ENCODE measurements at regions not wholly inside any gene's neighbourhood (a gene's known extent, or its start where the extent isn't known, plus 50 kb on each side); places are given as distances from the start of the nearest gene placed in this dataset.
"Not testable (repeated sequence)": the region's sequence is repeated elsewhere in the genome, so short reads cannot be mapped to it uniquely, and the experiment has no call there.

DNA sequence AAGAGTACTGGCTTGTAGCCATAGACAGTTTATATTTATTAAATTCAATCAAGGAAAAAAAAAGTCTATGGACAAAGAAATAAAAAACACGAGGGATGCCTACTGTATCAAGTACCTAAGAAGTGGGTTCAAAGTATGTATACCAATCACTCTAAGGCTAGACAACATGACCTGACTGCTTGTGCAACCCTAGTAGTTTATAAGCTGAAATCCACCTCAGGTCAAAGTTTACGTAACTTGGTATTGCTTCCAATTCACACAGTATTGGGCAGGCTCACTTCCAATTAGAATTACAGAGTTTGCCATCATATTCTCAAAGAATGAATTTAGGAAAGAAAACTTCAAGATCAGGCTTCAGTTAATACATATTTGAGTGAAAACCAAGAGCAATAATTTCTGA is 657.8 kb downstream of the DACH1 start:
- CTCF ChIA-PET, result interaction anchor here (0.9 kb wide), 1 partner anchor 891 kb away, joined by 3 read pairs; no protein-coding TSS in a partner anchor
- POLR2A ChIA-PET, result no interaction called here
- Histone ChIP-seq H3K4me1 (ENCODE audit: control insufficient read depth, insufficient read depth, low read length) (no peaks in the 10 kb centered on the region), H3K27ac (ENCODE audit: extremely low read depth, low read depth, low read length) (no peak overlapping the region), H3K36me3 (ENCODE audit: control insufficient read depth in 2 of 2, insufficient read depth in 1 of 2, low read length in 2 of 2) (no peaks in the 10 kb centered on the region), H3K4me3 (ENCODE audit: low read depth, low read length) (no peak overlapping the region), H3K9me3 (ENCODE audit: control insufficient read depth, insufficient read depth, low read depth, low read length) (no peaks in the 10 kb centered on the region)
- TF ChIP-seq KLF1 (tag by site-specific recombination; IDR thresholded peaks at IDR 0.05) (no peak), ZNF501 (tag by site-specific recombination; IDR thresholded peaks at IDR 0.05) (no peak), TCF7L2 (IDR thresholded peaks at IDR 0.05; ENCODE audit: borderline replicate concordance, low read depth, low read length) (no peak), ZNF510 (tag by site-specific recombination; IDR thresholded peaks at IDR 0.05; ENCODE audit: insufficient replicate concordance) (no peak), SETDB1 (IDR thresholded peaks at IDR 0.05; ENCODE audit: insufficient read length, low read length) (no peak), ZNF138 (tag by site-specific recombination; IDR thresholded peaks at IDR 0.05; ENCODE audit: borderline replicate concordance) (no peak), ZBTB48 (tag by site-specific recombination; IDR thresholded peaks at IDR 0.05) (no peak), ZNF768 (tag by site-specific recombination; IDR thresholded peaks at IDR 0.05) (no peak), ZNF658 (tag by site-specific recombination; IDR thresholded peaks at IDR 0.05) (no peak), ZNF10 (tag by site-specific recombination; IDR thresholded peaks at IDR 0.05) (no peak), ZNF214 (tag by site-specific recombination; IDR thresholded peaks at IDR 0.05; ENCODE audit: borderline replicate concordance) (no peak), MYNN (tag by site-specific recombination; IDR thresholded peaks at IDR 0.05; ENCODE audit: borderline replicate concordance) (no peak)

DNA sequence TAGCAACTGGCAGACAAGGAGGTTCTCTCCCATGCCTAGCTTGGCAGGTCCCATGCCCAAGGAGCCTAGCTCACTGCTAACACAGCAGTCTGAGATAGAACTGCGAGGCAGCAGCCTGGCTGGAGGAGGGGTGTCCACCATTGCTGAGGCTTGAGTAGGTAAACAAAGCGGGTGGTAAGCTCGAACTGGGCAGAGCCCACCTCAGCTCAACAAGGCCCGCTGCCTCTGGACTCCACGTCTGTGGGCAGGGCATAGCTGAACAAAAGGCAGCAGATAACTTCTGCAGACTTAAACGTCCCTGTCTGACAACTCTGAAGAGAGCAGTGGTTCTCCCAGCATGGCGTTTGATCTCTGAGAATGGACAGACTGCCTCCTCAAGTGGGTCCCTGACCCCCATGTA is 682.4 kb downstream of the DACH1 start:
- H3K4me3 ChIP-seq (ENCODE audit: low read depth, low read length); H3K4me1 ChIP-seq (ENCODE audit: control insufficient read depth, insufficient read depth, low read length); POLR2A ChIA-PET; CTCF ChIA-PET; H3K9me3 ChIP-seq (ENCODE audit: control insufficient read depth, insufficient read depth, low read depth, low read length); H3K36me3 ChIP-seq (ENCODE audit: control insufficient read depth in 2 of 2, insufficient read depth in 1 of 2, low read length in 2 of 2); H3K27ac ChIP-seq (ENCODE audit: extremely low read depth, low read depth, low read length): not testable (repeated sequence)

DNA sequence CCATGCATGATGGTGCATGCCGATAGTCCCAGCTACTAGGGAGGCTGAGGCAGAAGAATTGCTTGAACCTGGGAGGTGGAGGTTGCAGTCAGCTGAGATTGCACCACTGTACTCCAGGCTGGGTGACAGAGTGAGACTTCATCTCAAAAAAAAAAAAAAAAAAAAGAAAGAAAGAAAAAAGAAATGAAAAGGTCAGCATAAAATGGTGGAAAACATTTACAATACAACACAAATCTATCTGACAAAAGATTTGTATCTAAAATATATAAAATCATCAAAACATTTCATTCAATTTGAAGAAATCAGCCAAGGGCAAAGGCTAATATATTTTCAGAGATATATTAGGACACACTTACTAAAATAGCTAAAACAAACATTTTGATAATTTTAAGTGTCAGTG is 683.7 kb downstream of the DACH1 start:
- H3K4me3 ChIP-seq (ENCODE audit: low read depth, low read length); H3K9me3 ChIP-seq (ENCODE audit: control insufficient read depth, insufficient read depth, low read depth, low read length); H3K4me1 ChIP-seq (ENCODE audit: control insufficient read depth, insufficient read depth, low read length); H3K27ac ChIP-seq (ENCODE audit: extremely low read depth, low read depth, low read length); CTCF ChIA-PET; POLR2A ChIA-PET; H3K36me3 ChIP-seq (ENCODE audit: control insufficient read depth in 2 of 2, insufficient read depth in 1 of 2, low read length in 2 of 2): not testable (repeated sequence)

DNA sequence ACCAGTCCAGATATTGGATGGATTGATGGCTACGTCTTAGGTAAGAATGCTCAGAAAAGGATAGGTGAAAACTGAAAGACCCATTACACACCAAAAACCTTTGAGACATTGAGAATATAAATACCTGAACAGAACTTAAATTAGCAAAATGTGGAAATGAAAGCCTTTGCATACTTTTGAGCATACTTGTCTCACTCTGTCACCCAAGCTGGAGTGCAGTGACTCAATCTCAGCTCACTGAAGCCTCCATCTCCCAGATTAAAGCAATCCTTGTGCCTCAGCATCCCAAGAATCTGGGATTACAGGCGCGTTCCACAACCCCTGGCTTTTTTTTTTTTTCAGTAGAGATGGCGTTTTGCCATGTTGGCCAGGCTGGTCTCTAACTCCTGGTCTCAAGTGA is 695.3 kb downstream of the DACH1 start:
- no peaks in the 10 kb centered on the region for H3K4me1 ChIP-seq (ENCODE audit: control insufficient read depth, insufficient read depth, low read length)
- H3K27ac ChIP-seq (ENCODE audit: extremely low read depth, low read depth, low read length), result no peak overlapping the region
- ChIA-PET POLR2A (no interaction called here), CTCF (interaction anchor here (0.6 kb wide), 2 partner anchors 203 to 1348 kb away, joined by 3 to 4 read pairs; no protein-coding TSS in a partner anchor)
- H3K36me3 ChIP-seq (ENCODE audit: control insufficient read depth in 2 of 2, insufficient read depth in 1 of 2, low read length in 2 of 2), result no peaks in the 10 kb centered on the region
- H3K4me3 ChIP-seq (ENCODE audit: low read depth, low read length), result no peak overlapping the region
- no peak for TF ChIP-seq SALL2 (tag by site-specific recombination; IDR thresholded peaks at IDR 0.05; ENCODE audit: borderline replicate concordance)
- TF ChIP-seq, protein P1, sequence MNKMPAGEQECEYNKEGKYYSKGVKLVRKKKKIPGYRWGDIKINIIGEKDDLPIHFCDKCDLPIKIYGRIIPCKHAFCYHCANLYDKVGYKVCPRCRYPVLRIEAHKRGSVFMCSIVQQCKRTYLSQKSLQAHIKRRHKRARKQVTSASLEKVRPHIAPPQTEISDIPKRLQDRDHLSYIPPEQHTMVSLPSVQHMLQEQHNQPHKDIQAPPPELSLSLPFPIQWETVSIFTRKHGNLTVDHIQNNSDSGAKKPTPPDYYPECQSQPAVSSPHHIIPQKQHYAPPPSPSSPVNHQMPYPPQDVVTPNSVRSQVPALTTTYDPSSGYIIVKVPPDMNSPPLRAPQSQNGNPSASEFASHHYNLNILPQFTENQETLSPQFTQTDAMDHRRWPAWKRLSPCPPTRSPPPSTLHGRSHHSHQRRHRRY (tag by site-specific recombination; IDR thresholded peaks at IDR 0.05), result no peak
- no peak for TF ChIP-seq ZNF701 (tag by site-specific recombination; IDR thresholded peaks at IDR 0.05)
- no peak for TF ChIP-seq ZNF146 (tag by site-specific recombination; IDR thresholded peaks at IDR 0.05)
- no peak for TF ChIP-seq ZNF10 (tag by site-specific recombination; IDR thresholded peaks at IDR 0.05)
- TF ChIP-seq, protein P2, sequence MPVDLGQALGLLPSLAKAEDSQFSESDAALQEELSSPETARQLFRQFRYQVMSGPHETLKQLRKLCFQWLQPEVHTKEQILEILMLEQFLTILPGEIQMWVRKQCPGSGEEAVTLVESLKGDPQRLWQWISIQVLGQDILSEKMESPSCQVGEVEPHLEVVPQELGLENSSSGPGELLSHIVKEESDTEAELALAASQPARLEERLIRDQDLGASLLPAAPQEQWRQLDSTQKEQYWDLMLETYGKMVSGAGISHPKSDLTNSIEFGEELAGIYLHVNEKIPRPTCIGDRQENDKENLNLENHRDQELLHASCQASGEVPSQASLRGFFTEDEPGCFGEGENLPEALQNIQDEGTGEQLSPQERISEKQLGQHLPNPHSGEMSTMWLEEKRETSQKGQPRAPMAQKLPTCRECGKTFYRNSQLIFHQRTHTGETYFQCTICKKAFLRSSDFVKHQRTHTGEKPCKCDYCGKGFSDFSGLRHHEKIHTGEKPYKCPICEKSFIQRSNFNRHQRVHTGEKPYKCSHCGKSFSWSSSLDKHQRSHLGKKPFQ (tag by site-specific recombination; IDR thresholded peaks at IDR 0.05), result no peak
- TF ChIP-seq ZNF501 (tag by site-specific recombination; IDR thresholded peaks at IDR 0.05), result no peak
- no peaks in the 10 kb centered on the region for H3K9me3 ChIP-seq (ENCODE audit: control insufficient read depth, insufficient read depth, low read depth, low read length)

All from HEK293 (cell line).